ENCODE measurements at regions not wholly inside any gene's neighbourhood (a gene's known extent, or its start where the extent isn't known, plus 50 kb on each side); places are given as distances from the start of the nearest gene placed in this dataset.

GRCh38 chr13:111486801-111487200 is 166.4 kb downstream of the TEX29 start:
- H4K5ac ChIP-seq (ENCODE audit: insufficient read length, low read depth, low read length), result no peak overlapping the region
- H3K36me3 Mint-ChIP-seq (ENCODE audit: insufficient read depth in 1 of 3, low read depth in 3 of 3), result peaks cover 9 to 28% (median 14%) of the 10 kb centered on the region in 3 experiments
- no peak overlapping the region for H2BK12ac ChIP-seq (ENCODE audit: insufficient read length, low read depth, low read length)
- no peak overlapping the region for H4K8ac ChIP-seq (replicated peaks; ENCODE audit: insufficient read length, low read depth, low read length)
- H3K27ac Mint-ChIP-seq, result no peak overlapping the region
- H3K9me3 ChIP-seq (ENCODE audit: control insufficient read depth, low read depth, low read length), result peaks cover 8% of the 10 kb centered on the region
- H3K18ac ChIP-seq (ENCODE audit: insufficient read length, low read depth, low read length), result no peak overlapping the region
- no peak overlapping the region for H3T11ph ChIP-seq (ENCODE audit: low read length)
- no peaks in the 10 kb centered on the region for H4K20me1 ChIP-seq (ENCODE audit: control insufficient read depth, insufficient read depth, insufficient read length)
- H3K4me1 Mint-ChIP-seq, result peaks cover 8 to 12% of the 10 kb centered on the region in 2 experiments
- H3K4ac ChIP-seq (ENCODE audit: low read depth, low read length), result no peak overlapping the region
- H3K27ac ChIP-seq (ENCODE audit: insufficient read length, low read depth, low read length), result no peak overlapping the region
- TF ChIP-seq CTCF (conservative IDR thresholded peaks at IDR 0.05), result no peak
- H3K9ac ChIP-seq (ENCODE audit: extremely low read depth, insufficient read length, low read length), result no peak overlapping the region
- no peaks in the 10 kb centered on the region for H3K79me1 ChIP-seq (ENCODE audit: insufficient read depth, low read depth, low read length, poor library complexity, severe bottlenecking)
- no peaks in the 10 kb centered on the region for H3K79me2 ChIP-seq (ENCODE audit: insufficient read depth, low read length)
- no peak for DNase-seq
- no peak overlapping the region for H2BK120ac ChIP-seq (ENCODE audit: low read depth, low read length, poor library complexity, severe bottlenecking)
- no peak overlapping the region for H3K23ac ChIP-seq (ENCODE audit: insufficient read length, low read depth, low read length)
- no peak overlapping the region for H3K4me2 ChIP-seq (ENCODE audit: insufficient read depth, insufficient read length, low read length)
- no peak overlapping the region for H4K91ac ChIP-seq (ENCODE audit: insufficient read length, low read depth, low read length)
- H3K27me3 ChIP-seq (ENCODE audit: insufficient read depth, low read length), result no peaks in the 10 kb centered on the region
- H3K9me3 Mint-ChIP-seq, result peaks cover 27 to 32% of the 10 kb centered on the region in 2 experiments
- no peak overlapping the region for H2BK15ac ChIP-seq (ENCODE audit: low read depth, low read length)
- no peak overlapping the region for H3K14ac ChIP-seq (ENCODE audit: insufficient read depth, low read length)
- H3K4me1 ChIP-seq (ENCODE audit: insufficient read depth, low read length), result no peaks in the 10 kb centered on the region; the same call in 1 of the 2 replicates
- H2AK5ac ChIP-seq (ENCODE audit: insufficient read length, low read length), result no peak overlapping the region
- H3K23me2 ChIP-seq (ENCODE audit: insufficient read length, low read depth, low read length, poor library complexity, severe bottlenecking), result no peaks in the 10 kb centered on the region
- no peak overlapping the region for H2BK20ac ChIP-seq (ENCODE audit: low read depth, low read length, poor library complexity, severe bottlenecking)
- no CpG with 5 or more reads among the region's 6 CpGs for WGBS (ENCODE audit: extremely low coverage, insufficient read length, low lambda C conversion rate)
- no peak overlapping the region for H2BK5ac ChIP-seq (ENCODE audit: insufficient read length, low read length)
- H3K56ac ChIP-seq (ENCODE audit: insufficient read length, low read depth, low read length), result no peak overlapping the region
- peaks cover 13% of the 10 kb centered on the region for H3K27me3 Mint-ChIP-seq (ENCODE audit: low read depth)
- H2AFZ ChIP-seq (ENCODE audit: low read length), result no peak overlapping the region
- no peak overlapping the region for H3K4me3 Mint-ChIP-seq
